Common myeloid progenitor, CD34-positive (primary cell): ENCODE measurements at regions not wholly inside any gene's neighbourhood (a gene's known extent, or its start where the extent isn't known, plus 50 kb on each side); places are given as distances from the start of the nearest gene placed in this dataset.

ENCODE experiments used
- CTCF ChIA-PET: fragments of 350-600 bp; sonication (Branson Sonifier 250); formaldehyde crosslinking; loops from one replicate; lab custom pipeline; 2021; ENCODE audit warnings: antibody characterized with exemption; lab: Charles Lee
- POLR2A ChIA-PET: fragments of 350-600 bp; sonication (Branson Sonifier 250); formaldehyde crosslinking; loops from one replicate; lab custom pipeline; 2021; ENCODE audit warnings: antibody characterized with exemption; lab: Charles Lee
- DNase-seq, 3 donors: peaks; one replicate each; pipeline versions ENCODE4 v3.0.0 to v3.0.0-alpha.2; 2013
- H3K27ac ChIP-seq, 2 experiments: 1 replicate in 1 of 2; 2 replicates in 1 of 2; pipeline ENCODE4 v1.7.0; 2013; ENCODE audit warnings: inconsistent platforms in 2 of 2, low read length in 2 of 2, mild to moderate bottlenecking in 2 of 2, low read depth in 1 of 2, moderate library complexity in 1 of 2; ENCODE audit not compliant: severe bottlenecking in 2 of 2, insufficient read depth in 1 of 2, poor library complexity in 1 of 2
- H3K27me3 ChIP-seq, 5 experiments: replicated peaks in 2 of 5; 1 replicate in 3 of 5; 2 replicates in 2 of 5; pipeline versions ENCODE4 v1.6.1 to v1.7.0; 2013; ENCODE audit warnings: low read length in 4 of 5, mild to moderate bottlenecking in 2 of 5, moderate library complexity in 2 of 5, inconsistent platforms in 1 of 5; ENCODE audit not compliant: insufficient read depth in 5 of 5, control insufficient read depth in 4 of 5
- H3K36me3 ChIP-seq, 4 experiments: 1 replicate in 2 of 4; 2 replicates in 2 of 4; pipeline versions ENCODE4 v1.6.1 to v1.7.0; 2013; ENCODE audit warnings: low read length in 3 of 4, control low read depth in 1 of 4, mild to moderate bottlenecking in 1 of 4; ENCODE audit not compliant: control insufficient read depth in 4 of 4, insufficient read depth in 4 of 4
- H3K4me1 ChIP-seq, 4 experiments: 1 replicate in 3 of 4; 2 replicates in 1 of 4; pipeline versions ENCODE4 v1.6.1 to v1.7.1; 2013; ENCODE audit warnings: low read length in 3 of 4, mild to moderate bottlenecking in 3 of 4, control low read depth in 1 of 4, inconsistent platforms in 1 of 4, moderate library complexity in 1 of 4; ENCODE audit not compliant: control insufficient read depth in 4 of 4, insufficient read depth in 4 of 4; ENCODE audit errors: control extremely low read depth in 1 of 4
- H3K4me3 ChIP-seq, 7 experiments: 1 replicate in 4 of 7; 2 replicates in 3 of 7; pipeline versions ENCODE4 v1.5.1 to v1.7.0; 2013; ENCODE audit warnings: mild to moderate bottlenecking in 7 of 7, low read length in 6 of 7, moderate library complexity in 6 of 7, inconsistent platforms in 2 of 7, low read depth in 2 of 7, control low read depth in 1 of 7; ENCODE audit not compliant: insufficient read depth in 4 of 7, control insufficient read depth in 1 of 7; ENCODE audit errors: extremely low read depth in 1 of 7
- H3K9me3 ChIP-seq, 5 experiments: 1 replicate in 4 of 5; 2 replicates in 1 of 5; pipeline versions ENCODE4 v1.6.1 to v1.7.1; 2013; ENCODE audit warnings: low read length in 4 of 5, mild to moderate bottlenecking in 2 of 5, inconsistent platforms in 1 of 5, low read depth in 1 of 5, moderate library complexity in 1 of 5; ENCODE audit not compliant: control insufficient read depth in 4 of 5, insufficient read depth in 2 of 5; ENCODE audit errors: control extremely low read depth in 1 of 5
- WGBS: methylation state at CpG from one replicate; pipeline ENCODE4 v1.1.5; 2013; ENCODE audit not compliant: insufficient coverage; 5-methylcytosine and 5-hydroxymethylcytosine counted together

DNA sequence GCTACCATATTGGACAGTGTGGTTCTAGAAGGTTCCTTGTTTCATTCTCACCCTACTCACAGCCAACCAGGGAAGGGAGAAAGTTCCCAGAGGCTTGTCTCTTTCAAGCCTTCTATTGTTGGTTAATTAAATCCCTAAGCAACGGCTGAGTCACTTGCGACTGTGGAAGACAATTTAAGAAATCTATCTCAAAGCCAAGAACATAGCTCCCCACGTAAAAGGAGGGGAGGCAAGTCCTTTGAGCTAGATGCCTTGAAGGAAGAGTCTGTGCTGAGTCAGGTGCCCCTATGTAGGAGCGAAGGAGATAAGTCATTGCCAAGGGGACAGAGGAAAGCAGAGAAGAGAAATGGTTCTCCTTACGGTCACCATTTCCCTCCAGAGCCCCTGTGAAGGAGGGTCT, 79.4 kb upstream of the PPP2R5A start:
- CTCF ChIA-PET, result no interaction called here

DNA sequence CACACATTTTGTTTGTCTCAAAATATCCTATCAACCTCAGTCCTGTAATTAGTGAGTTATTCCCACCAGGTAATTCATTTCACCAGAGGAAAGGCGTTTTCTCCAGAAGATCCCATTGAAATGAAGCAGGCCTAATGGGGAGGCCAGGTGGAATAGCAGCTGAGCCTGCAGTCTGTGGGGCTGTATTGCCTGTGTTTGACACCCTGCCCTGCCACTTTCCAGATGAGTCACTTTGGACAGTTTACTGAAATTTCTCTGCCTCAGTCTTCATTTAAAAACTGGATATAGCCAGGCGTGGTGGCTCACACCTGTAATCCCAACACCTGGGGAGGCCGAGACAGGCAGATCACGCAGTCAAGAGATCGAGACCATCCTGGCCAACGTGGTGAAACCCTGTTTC, 78.1 kb upstream of the PPP2R5A start:
- H3K9me3 ChIP-seq, result peaks cover 0 to 2% (median 0%) of the 10 kb centered on the region in 5 experiments
- no peak overlapping the region for H3K4me3 ChIP-seq
- H3K27ac ChIP-seq, result no peak overlapping the region
- H3K27me3 ChIP-seq, result no peaks in the 10 kb centered on the region
- ChIA-PET POLR2A (no interaction called here), CTCF (no interaction called here)
- WGBS, result 100% methylated on average over 1 of the region's 6 CpGs
- H3K36me3 ChIP-seq, result no peaks in the 10 kb centered on the region
- no peak for DNase-seq
- peaks cover 0 to 4% (median 0%) of the 10 kb centered on the region in 4 experiments for H3K4me1 ChIP-seq

More for the DNA sequence above, 79.4 kb upstream of the PPP2R5A start:
- DNase-seq, result no peak
- Histone ChIP-seq H3K4me1 (peaks cover 0 to 4% (median 0%) of the 10 kb centered on the region in 4 experiments), H3K4me3 (no peak overlapping the region), H3K9me3 (peaks cover 0 to 2% (median 0%) of the 10 kb centered on the region in 5 experiments), H3K36me3 (no peaks in the 10 kb centered on the region), H3K27me3 (no peaks in the 10 kb centered on the region), H3K27ac (no peak overlapping the region)
- 94% methylated on average over 2 of the region's 5 CpGs for WGBS
- POLR2A ChIA-PET, result no interaction called here

DNA sequence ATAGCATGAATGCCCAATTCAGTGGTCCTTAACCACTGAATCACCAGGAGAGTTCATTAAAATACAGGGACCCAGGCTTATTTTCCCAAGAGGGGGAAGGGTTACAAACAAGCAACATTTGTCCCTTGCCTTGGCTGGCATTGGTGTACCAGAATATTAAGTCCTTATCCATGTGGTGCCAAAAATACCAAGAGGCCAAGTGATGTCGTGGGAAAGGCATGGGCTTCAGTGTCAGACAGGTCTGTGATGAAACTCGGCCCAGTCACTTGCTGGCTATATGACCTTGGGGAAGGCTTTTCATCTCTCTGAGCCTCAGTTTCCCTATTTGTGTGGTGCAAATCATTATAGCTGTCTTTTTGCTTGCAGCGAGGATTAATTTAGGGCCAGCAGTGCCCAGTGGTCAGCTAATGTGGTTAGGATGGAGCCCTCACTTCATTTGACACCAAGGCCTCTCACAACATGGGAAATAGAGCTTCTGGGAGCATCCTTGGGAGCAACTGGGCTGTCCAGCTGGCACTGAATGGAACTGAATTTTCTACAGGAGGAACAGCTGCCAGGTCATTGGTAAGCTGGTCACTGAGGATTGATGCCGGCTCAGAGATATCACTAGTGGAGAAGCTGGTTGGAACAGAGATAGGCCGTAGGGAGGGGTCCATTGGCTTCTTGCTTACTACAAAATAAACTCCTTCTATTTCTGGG, 77.2 kb upstream of the PPP2R5A start:
- no peak overlapping the region for H3K4me3 ChIP-seq
- CTCF ChIA-PET, result interaction anchor here (0.9 kb wide), 1 partner anchor 126 kb away, joined by 3 read pairs; no protein-coding TSS in a partner anchor
- POLR2A ChIA-PET, result no interaction called here

DNA sequence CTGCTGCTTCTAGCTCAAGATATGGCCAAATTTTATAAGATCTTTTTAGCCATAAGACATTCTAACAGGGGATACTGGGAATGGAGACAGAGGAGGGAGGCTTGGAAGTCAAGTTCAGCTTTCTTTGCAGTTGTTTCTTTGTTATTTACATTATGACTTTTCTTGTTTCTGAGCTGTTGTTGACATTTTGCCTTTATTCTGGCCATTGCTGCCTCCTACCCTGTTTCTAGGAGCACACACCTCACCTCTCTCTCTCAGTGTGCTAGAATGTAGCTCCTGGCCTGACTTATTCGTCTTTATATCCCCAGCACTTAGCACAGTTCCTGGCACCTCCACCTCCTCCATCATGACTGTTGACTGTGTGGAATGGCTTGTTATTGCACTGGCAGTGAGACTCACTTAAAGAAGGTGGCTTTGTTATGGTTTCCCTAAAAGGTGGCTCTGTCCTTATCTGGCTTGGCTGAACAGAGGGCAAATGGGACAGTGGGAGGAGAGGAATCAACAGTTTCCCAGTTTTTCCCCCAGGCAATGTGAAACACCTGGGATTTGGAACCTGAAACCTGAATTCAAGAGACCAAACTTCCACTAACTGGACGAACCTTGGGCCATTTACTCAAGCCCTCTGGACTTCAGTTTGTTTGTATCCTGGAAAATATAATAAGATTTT, 76.1 kb upstream of the PPP2R5A start:
- no peaks in the 10 kb centered on the region for H3K4me1 ChIP-seq
- H3K27me3 ChIP-seq, result no peaks in the 10 kb centered on the region
- H3K9me3 ChIP-seq, result peaks cover 0 to 2% (median 0%) of the 10 kb centered on the region in 5 experiments
- DNase-seq, result no peak
- H3K27ac ChIP-seq, result no peak overlapping the region
- H3K36me3 ChIP-seq, result no peaks in the 10 kb centered on the region
- no peak overlapping the region for H3K4me3 ChIP-seq
- ChIA-PET POLR2A (no interaction called here), CTCF (interaction anchor here (0.9 kb wide), 2 partner anchors 22 to 127 kb away, joined by 3 read pairs; no protein-coding TSS in a partner anchor)
- WGBS, result 100% methylated on average over 1 of the region's 2 CpGs

More for the DNA sequence above, 77.2 kb upstream of the PPP2R5A start:
- Histone ChIP-seq H3K36me3 (no peaks in the 10 kb centered on the region), H3K27me3 (no peaks in the 10 kb centered on the region), H3K4me1 (no peaks in the 10 kb centered on the region), H3K27ac (no peak overlapping the region), H3K9me3 (peaks cover 0 to 2% (median 0%) of the 10 kb centered on the region in 5 experiments)
- 100% methylated on average over 2 of the region's 5 CpGs for WGBS
- no peak for DNase-seq

DNA sequence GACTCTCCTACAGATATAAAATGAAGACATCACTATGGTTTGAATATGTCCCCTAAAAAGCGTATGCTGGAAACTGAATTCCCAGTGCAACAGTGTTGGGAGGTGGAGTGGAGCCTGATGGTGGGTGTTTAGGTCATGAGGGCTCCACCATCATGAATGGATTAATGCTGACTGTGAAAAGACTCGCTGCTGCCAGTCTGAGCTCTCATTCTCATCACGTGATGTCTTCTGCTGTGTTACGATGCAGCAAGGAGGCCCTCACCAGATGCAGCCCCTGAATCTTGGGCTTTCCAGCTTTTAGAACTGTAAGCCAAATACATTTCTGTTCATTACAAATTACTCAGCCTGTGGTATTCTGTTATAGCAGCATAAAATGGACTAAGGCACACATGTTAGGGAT, 73.8 kb upstream of the PPP2R5A start:
- DNase-seq, result no peak
- H3K9me3 ChIP-seq, result no peaks in the 10 kb centered on the region
- H3K27ac ChIP-seq, result no peak overlapping the region
- CTCF ChIA-PET, result no interaction called here
- no peak overlapping the region for H3K4me3 ChIP-seq
- 86% methylated on average over 1 of the region's 4 CpGs for WGBS
- no peaks in the 10 kb centered on the region for H3K27me3 ChIP-seq
- no peaks in the 10 kb centered on the region for H3K4me1 ChIP-seq
- POLR2A ChIA-PET, result no interaction called here
- no peaks in the 10 kb centered on the region for H3K36me3 ChIP-seq

DNA sequence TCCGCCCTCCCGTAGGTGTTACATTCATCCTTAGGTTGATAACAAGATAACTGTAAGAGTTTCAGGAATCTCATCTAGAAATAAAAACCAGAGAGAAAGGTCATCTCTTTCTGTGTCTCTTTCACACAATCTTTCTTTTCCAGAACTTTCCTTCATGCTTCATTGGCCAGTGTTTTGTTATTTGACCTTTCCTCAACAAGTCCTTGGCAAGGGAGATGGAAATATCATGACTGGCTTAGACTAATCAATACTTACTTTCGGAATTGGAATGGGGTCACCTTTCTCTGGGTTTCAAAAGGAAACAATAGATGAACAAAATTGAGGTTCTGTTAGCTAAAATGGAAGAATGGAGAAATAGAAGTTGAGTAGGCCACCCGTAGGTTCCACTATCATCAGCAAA, 72.9 kb upstream of the PPP2R5A start:
- 100% methylated on average over 3 of the region's 4 CpGs for WGBS

DNA sequence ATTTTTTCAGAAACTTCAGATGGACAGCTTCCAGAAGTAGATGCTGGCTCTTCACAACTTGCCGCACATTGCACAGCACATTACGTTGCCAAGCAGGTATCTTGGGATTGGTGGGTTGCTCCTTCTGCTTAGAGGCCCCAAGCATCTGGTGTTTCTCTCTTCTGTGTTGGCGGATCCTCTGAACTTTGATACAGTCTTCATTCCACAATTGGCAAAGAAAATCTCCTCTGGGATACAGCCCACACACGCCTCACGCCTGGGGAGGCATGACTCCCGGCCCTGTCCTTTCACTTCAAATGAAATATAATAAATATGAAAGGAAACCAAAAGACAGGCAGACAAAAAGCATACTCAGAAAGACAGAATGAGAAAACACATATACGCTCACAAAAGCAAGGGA, 72.3 kb upstream of the PPP2R5A start:
- ChIA-PET POLR2A (no interaction called here), CTCF (interaction anchor here (0.6 kb wide), 1 partner anchor 20 kb away, joined by 3 read pairs; no protein-coding TSS in a partner anchor)
- WGBS, result 93% methylated on average over 3 of the region's 7 CpGs
- DNase-seq, result no peak
- Histone ChIP-seq H3K27me3 (no peaks in the 10 kb centered on the region), H3K4me3 (no peak overlapping the region), H3K27ac (no peak overlapping the region), H3K9me3 (no peaks in the 10 kb centered on the region), H3K36me3 (no peaks in the 10 kb centered on the region), H3K4me1 (no peaks in the 10 kb centered on the region)

More for the DNA sequence above, 72.9 kb upstream of the PPP2R5A start:
- POLR2A ChIA-PET, result no interaction called here
- Histone ChIP-seq H3K4me1 (no peaks in the 10 kb centered on the region), H3K27ac (no peak overlapping the region), H3K4me3 (no peak overlapping the region), H3K36me3 (no peaks in the 10 kb centered on the region), H3K27me3 (no peaks in the 10 kb centered on the region), H3K9me3 (no peaks in the 10 kb centered on the region)
- CTCF ChIA-PET, result no interaction called here
- no peak for DNase-seq
